COR-L47 (cell line): ENCODE measurements at regions not wholly inside any gene's neighbourhood (a gene's known extent, or its start where the extent isn't known, plus 50 kb on each side); places are given as distances from the start of the nearest gene placed in this dataset.

Experiments
- DNase-seq: peaks from one replicate; lab custom pipeline; 2025; lab: John Stamatoyannopoulos, UW

GRCh38 chr7:50166997-50167965 lies 74.2 kb upstream of the ZPBP start:
- no peak for DNase-seq

GRCh38 chr7:50164559-50165170 lies 71.6 kb upstream of the ZPBP start:
- no peak for DNase-seq

GRCh38 chr7:50160206-50160605 lies 67.2 kb upstream of the ZPBP start:
- no peak for DNase-seq

- no peak for DNase-seq
Measured at GRCh38 chr7:50159154-50159553, 66.1 kb upstream of the ZPBP start.

GRCh38 chr7:50156706-50157105 lies 63.7 kb upstream of the ZPBP start:
- no peak for DNase-seq

GRCh38 chr7:50156163-50156562 lies 63.1 kb upstream of the ZPBP start:
- DNase-seq = no peak

- DNase-seq = no peak
Measured at GRCh38 chr7:50155755-50156154, 62.7 kb upstream of the ZPBP start.

- no peak for DNase-seq
Measured at GRCh38 chr7:50153995-50154394, 60.9 kb upstream of the ZPBP start.

- no peak for DNase-seq
Measured at GRCh38 chr7:50153148-50153547, 60.1 kb upstream of the ZPBP start.

- DNase-seq = no peak
Measured at GRCh38 chr7:50152486-50152885, 59.4 kb upstream of the ZPBP start.

GRCh38 chr7:50151661-50152060 lies 58.6 kb upstream of the ZPBP start:
- DNase-seq = no peak

- no peak for DNase-seq
Measured at GRCh38 chr7:50151001-50151400, 58.0 kb upstream of the ZPBP start.

- DNase-seq = no peak
Measured at GRCh38 chr7:50149369-50149768, 56.3 kb upstream of the ZPBP start.

- DNase-seq = no peak
Measured at GRCh38 chr7:50147951-50148808, 55.1 kb upstream of the ZPBP start.

GRCh38 chr7:50146692-50147091 lies 53.6 kb upstream of the ZPBP start:
- DNase-seq = peak; percentile 74

GRCh38 chr7:50145801-50146338 lies 52.8 kb upstream of the ZPBP start:
- no peak for DNase-seq

- no peak for DNase-seq
Measured at GRCh38 chr7:50145226-50145625, 52.2 kb upstream of the ZPBP start.
